ENCODE measurements at regions not wholly inside any gene's neighbourhood (a gene's known extent, or its start where the extent isn't known, plus 50 kb on each side); places are given as distances from the start of the nearest gene placed in this dataset.
"Not testable (repeated sequence)": the region's sequence is repeated elsewhere in the genome, so short reads cannot be mapped to it uniquely, and the experiment has no call there.

DNA sequence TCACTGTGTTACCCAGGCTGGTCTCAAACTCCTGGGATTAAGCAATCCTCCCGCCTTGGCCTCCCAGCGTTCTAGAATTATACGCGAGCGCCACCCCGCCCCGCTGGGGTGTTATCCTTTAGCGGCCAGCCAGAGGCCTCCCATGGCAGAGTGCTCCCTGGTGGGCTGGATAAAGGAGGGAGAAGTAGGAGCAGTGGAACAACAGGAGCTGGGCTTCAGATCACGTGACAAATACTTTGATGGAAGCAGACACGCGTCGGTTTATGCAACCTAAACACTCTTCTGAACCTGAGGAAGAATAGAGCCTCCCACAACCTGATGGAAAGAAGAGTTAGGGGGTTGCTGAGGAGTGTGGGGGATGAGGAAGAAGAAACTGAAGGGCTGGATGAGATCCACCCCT is 2114.0 kb downstream of the TP53TG3F start:
- DNase-seq (ENCODE audit: low spot score) = no peak

- DNase-seq (ENCODE audit: low spot score) = no peak
Measured at GRCh38 chr16:35574011-35574410, 2114.6 kb downstream of the TP53TG3F start.

DNA sequence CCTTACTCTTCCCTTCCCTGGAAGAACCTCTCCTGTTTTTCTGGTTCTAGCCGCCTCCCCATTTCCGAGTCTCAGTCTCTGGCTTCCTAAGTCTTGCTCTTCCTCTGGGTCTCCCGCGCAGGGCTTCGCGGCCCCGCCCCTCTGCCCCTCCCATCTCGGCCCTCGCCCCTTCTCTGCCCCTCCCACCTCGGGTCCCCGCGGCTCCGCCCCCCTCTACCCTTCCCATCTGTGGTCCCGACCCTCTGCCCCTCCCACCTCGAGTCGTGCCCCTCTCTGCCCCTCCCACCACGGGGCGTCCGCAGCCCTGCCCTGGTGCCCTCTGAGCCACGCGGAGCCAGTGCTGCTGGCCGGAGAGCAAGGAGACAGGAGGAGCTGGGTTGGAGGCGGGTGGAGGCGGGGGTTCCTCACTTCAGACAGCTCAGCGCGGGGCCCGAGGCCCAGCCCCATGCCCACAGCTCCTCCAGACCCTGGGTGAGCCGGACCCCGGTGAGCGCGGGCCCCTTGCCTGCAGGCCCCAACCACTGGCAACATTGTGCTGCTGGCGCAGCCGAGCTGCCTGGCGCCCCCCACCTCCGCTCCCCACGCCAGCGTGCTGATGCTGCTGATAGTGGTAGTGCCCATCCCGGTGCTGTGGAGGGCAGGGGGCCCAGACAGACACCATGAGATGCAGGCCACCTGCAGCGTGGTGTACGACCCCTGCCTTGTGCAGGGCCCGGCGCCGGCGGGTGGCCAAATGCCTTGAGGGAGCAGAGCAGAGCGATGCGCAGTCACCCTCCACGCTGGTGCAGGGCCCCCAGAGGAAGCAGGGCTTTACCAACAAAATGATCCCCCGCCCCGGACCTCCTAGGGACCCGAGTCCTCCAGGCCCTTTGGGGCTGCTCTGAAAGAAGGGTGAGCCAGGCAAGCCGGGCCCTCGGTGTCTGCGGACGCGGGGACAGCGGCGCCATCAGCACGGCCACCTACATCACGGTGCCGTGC is 2115.3 kb downstream of the TP53TG3F start:
- no peak for DNase-seq (ENCODE audit: low spot score)

DNA sequence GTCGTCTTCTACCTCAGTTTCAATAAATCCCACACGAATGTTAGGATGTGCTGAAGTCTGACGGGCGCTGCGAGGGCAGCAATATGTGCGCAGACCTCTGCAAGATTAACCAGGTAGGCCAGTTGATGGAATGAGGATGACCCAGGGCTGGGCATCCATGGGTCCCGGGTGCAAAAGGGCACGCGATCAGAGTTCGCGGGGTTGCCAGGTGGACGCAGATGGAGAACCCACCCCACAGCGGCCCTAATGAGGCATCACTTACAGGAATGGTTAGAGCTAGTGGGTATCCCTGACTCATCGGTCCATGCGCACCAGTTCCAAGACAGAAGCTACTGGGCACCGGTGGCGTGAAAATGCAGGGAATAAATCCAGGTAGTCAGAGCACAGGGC is 2116.0 kb downstream of the TP53TG3F start:
- DNase-seq (ENCODE audit: low spot score) = no peak

GRCh38 chr16:35585411-35585810 is 2126.0 kb downstream of the TP53TG3F start:
- DNase-seq (ENCODE audit: low spot score) = no peak

- not testable (repeated sequence) for DNase-seq (ENCODE audit: low spot score)
Measured at GRCh38 chr16:35590913-35591312, 2131.5 kb downstream of the TP53TG3F start.

DNA sequence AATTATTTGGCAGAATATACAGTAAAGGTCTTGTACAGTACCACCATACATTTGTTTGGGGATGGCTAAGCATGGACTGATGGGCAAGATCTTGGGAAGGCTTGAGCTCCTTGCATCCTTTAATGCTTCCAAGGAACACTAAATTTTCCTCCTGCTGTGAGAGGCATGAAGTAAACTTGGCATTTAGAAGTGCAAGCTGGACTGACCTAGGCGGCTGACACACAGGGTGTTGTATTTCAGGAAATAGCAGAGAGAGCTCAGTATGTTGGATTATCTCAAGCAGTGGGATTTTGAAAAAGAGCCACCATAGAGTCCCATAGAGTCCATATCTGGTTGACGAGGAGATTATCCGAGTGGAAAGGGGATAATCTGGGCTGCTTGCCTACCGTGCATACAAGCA is 2137.1 kb downstream of the TP53TG3F start:
- DNase-seq (ENCODE audit: low spot score) = no peak

DNA sequence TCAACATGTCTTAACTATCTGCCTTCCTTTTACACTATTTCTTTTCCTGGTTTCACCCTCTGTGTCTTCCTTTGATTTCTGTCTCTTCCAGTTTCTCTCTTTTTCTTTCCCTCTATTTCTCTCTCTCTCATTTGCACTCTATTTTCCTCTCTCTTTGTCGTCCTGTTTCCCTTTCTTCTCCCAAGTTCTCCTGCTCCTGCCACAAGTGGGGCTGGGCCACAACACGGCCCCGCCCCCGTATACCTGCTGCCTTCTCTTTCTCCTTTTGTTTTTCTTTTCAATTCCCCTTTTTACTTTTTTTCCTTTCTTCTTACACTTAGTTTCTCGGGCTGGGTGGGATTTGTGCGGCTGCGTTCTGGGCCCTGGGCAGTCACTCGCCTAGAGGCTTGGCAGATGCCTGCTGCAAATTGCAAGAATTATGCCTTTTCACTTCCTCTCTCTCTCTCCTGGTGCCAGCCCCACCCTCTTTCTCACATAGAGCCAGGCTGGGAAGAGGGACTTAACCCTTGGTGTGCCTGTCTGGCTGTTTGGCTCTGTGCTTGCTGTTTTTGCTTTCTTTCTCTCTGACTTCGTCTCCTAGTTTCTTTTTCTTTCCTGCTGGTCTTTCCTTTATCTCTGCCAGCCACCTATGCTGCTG is 2139.4 kb downstream of the TP53TG3F start:
- DNase-seq (ENCODE audit: low spot score) = no peak

DNA sequence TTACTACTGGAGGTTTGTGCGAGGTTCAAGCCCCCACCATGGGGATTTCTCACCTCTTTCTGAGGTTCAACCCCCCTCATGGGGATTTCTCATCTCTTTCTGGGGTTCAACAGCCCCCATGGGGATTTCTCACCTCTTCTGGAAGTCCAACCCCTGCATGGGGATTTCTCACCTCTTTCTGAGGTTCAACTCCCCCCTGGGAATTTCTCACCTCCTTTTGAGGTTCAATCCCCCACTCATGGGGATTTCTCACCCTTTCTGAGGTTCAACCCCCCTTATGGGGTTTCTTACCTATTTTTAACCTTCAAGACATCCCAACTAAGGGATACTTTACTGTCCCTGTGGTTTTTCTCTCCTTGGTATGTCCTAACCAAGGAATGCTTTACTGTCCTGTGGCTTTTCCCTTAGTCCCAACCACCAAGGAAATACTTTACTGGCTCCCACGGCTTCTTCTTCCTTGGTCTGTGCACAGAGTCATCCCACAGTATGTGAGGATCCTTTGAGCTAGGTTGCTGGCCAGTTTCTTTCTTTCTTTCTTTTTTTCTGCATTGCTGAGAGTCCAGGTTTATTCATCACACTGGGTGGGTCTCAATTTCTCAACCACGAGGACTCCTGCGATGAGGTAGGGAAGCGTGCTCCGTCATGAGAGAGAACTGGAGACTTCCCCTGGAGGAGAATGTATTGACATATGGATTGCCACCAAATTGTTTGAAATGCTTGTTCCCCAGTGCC is 2140.2 kb downstream of the TP53TG3F start:
- DNase-seq (ENCODE audit: low spot score) = no peak

DNA sequence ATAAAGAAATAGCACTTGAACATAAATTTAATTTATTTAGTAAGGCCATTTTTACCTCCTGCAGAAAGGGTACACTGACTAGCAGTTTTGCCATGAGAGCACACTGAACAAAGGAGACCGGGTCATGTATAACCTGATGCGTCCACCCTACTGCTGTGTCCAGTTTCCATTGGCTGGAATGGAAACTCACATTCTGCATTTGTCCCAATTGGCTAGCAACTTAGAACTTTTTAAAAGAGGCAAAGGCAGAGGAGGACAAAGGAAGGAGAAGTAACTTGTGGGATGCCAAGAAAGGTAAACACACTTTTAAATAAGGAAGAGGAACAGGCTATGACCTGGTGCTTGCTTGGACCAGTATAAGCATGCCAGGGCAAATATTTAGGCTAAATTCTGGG is 2140.7 kb downstream of the TP53TG3F start:
- DNase-seq (ENCODE audit: low spot score) = not testable (repeated sequence)

DNA sequence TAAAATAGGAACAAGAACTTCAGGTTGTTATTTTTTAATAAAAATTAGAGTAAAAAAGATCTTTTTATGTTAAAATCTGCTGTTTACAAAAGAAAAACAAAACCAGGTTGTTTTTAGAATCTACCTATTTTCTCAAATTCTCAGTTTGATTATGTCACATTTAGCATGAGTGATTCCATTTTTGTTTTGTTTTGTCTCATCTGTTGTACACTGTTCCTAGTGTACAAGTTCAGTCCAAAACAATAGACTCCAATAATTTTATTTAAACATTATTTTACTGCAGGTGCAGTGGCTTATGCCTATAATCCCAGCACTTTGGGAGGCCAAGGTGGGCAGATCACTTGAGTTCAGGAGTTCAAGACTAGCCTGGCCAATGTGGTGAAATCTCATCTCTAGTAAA is 2142.7 kb downstream of the TP53TG3F start:
- no peak for DNase-seq (ENCODE audit: low spot score)

- DNase-seq (ENCODE audit: low spot score) = not testable (repeated sequence)
Measured at GRCh38 chr16:35603371-35603770, 2144.0 kb downstream of the TP53TG3F start.

DNA sequence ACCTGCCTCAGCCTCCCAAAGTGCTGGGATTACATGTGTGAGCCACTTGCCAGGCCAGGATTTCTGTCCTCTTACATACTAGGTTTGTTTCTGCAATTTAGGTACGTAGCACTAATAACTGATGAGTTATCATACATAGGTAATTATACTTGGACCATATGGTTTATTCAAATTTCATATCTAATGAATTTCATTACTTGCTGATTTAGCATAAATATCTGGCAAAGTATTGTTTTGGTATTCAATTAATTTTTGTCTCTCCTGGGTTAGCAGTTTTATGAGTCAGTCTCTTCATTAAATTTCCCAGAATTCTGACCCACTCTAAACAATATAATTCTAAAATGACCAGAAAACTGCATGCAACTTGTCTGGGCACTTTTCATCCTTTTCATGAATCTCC is 2146.5 kb downstream of the TP53TG3F start:
- DNase-seq (ENCODE audit: low spot score) = no peak

DNA sequence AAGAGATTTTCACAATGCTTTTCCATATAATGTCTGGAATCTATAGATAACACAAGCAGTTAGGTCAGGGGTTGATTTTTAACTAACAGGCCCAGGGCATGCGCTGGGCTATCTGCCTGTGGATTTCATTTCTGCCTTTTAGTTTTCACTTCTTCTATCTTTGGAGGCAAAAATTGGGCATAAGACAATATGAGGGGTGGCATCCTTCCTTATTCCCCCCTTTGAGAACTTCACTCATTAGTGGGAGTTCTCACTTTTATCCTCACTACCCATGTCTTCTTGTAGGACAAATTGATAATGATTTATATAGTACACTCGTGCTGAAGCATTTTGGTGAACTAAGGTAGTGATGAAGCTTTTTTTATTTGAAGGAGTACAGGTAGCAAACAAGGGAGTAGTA is 2155.5 kb downstream of the TP53TG3F start:
- DNase-seq (ENCODE audit: low spot score) = not testable (repeated sequence)

GRCh38 chr16:35619176-35619575 is 2159.8 kb downstream of the TP53TG3F start:
- not testable (repeated sequence) for DNase-seq (ENCODE audit: low spot score)

DNA sequence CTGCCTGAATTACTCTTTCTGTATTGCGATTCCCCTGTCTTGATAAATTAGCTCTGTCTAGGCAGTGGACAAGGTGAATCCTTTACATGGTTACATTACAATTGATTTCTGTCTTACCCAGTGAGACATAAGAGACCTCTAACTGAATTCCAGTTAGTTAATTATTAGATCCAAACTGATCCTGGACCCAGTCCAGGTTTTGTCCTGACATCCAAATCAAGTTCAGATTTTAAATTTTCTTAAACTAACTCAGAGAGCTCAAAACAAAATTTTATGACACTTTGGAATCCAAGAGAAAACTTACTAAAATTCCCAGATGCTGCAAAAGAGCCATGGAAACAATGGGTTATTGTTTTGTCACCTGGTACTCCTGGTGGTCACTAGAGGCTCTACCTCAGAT is 2166.6 kb downstream of the TP53TG3F start:
- no peak for DNase-seq (ENCODE audit: low spot score)

DNA sequence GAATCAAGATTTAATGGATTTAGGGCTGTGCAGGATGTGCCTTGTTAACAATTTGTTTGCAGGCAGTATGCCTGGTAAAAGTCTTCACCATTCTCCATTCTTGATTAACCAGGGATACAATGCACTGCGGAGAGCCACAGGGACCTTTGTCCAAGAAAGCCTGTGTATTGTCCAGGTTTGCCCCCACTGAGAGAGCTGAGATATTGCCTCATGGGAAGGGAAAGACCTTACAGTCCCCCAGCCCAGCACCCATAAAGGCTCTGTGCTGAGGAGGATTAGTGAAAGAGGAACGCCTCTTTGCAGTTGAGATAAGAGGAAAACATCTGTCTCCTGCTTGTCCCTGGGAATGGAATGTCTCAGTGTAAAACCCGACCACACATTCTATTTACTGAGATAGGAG is 2169.6 kb downstream of the TP53TG3F start:
- DNase-seq (ENCODE audit: low spot score) = no peak

DNA sequence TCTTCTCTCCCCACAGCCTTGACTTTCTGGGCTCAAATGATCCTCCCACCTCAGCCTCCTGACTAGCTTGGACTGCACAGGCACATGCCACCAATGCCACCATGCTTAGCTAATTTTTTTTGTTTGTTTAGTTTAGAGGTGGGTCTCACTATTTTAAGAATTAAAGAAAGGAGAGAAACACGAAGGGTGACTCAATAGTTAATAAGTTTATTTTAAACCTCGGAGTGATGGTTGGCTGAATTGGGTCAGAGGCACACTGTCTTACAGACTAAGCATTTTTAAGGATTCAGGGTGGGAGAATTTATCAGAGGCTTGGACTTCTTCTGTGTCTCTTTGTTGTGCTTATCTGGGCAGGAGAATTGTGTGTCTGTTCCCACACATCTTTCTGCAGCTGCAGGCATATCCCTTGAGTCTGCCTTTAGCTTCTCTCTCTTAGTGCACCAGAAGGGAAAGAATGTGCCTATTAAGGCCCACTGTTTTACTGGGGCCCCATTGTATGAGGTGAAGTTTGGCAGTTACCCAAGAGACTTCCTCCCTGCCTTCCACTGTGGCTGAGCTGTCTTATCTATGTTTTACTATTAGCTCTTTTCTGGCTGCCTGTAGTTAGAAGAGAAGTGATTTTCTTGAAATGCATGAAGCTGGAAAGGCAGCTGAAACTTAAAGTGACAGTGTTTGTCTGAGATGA is 2172.0 kb downstream of the TP53TG3F start:
- no peak for DNase-seq (ENCODE audit: low spot score)

GRCh38 chr16:35636480-35637230 is 2177.2 kb downstream of the TP53TG3F start:
- no peak for DNase-seq (ENCODE audit: low spot score)

DNA sequence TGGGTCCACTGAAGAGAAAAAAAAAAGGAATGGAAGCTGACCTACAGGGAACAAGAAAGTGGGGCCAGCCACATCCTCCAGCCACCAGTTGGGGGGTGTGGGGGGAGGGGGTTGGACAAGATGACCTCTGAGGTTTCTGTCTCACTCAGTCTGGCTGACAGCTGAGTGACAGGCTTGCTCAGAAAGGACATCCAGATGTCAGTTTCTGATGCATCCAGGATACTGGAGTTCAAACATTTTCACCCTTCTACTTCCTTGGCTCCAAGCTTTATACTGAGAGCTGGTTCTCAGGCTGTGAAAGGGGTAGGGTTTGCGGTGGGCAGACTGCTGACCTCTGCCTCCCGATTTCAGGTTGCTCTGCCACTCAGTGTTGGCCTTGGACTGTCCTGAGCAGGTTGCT is 2178.3 kb downstream of the TP53TG3F start:
- no peak for DNase-seq (ENCODE audit: low spot score)

Data from globus pallidus (tissue), 1 donor.